ENCODE measurements at regions not wholly inside any gene's neighbourhood (a gene's known extent, or its start where the extent isn't known, plus 50 kb on each side); places are given as distances from the start of the nearest gene placed in this dataset.

GRCh38 chr16:55240888-55241287, 83.1 kb upstream of the IRX6 start:
- TF ChIP-seq, protein P1, sequence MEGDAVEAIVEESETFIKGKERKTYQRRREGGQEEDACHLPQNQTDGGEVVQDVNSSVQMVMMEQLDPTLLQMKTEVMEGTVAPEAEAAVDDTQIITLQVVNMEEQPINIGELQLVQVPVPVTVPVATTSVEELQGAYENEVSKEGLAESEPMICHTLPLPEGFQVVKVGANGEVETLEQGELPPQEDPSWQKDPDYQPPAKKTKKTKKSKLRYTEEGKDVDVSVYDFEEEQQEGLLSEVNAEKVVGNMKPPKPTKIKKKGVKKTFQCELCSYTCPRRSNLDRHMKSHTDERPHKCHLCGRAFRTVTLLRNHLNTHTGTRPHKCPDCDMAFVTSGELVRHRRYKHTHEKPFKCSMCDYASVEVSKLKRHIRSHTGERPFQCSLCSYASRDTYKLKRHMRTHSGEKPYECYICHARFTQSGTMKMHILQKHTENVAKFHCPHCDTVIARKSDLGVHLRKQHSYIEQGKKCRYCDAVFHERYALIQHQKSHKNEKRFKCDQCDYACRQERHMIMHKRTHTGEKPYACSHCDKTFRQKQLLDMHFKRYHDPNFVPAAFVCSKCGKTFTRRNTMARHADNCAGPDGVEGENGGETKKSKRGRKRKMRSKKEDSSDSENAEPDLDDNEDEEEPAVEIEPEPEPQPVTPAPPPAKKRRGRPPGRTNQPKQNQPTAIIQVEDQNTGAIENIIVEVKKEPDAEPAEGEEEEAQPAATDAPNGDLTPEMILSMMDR (IDR thresholded peaks at IDR 0.05) = no peak
- TF ChIP-seq POLR2A (IDR thresholded peaks at IDR 0.05) = no peak
- H3K4me1 ChIP-seq = no peaks in the 10 kb centered on the region
- H3K27me3 ChIP-seq = no peaks in the 10 kb centered on the region
- no peaks in the 10 kb centered on the region for H3K9me3 ChIP-seq
- H3K27ac ChIP-seq = no peak overlapping the region
- no peaks in the 10 kb centered on the region for H3K36me3 ChIP-seq
- intact Hi-C loops (cut with DNase I) = no loop called here
- H3K4me3 ChIP-seq = no peak overlapping the region
- 54% methylated on average over 7 of the region's 7 CpGs for WGBS (ENCODE audit: insufficient coverage, low coverage, low lambda C conversion rate, missing lambda C conversion rate)
- DNase-seq (no peak), ATAC-seq (no peak)

DNA sequence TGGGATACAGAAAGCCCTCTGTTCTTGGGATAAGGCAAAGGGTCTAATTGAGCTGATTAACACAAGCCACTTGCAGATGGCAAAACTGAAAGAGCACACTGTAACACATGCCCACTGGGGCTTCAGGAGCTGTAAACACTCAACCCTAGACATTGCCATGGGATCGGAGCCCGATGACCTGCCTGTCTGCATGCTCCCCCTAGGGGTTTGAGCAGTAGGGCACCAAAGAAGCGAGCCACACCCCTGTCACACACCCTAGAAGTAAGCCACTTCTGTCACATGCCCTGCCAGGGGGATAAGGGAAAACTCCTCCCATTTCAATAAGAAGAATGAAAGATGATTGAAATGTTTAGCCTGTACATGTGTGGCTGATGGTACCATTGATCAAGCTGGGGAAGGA, 81.3 kb upstream of the IRX6 start:
- TF ChIP-seq, protein P1 (IDR thresholded peaks at IDR 0.05) = no peak
- no peak for TF ChIP-seq POLR2A (IDR thresholded peaks at IDR 0.05)
- no peaks in the 10 kb centered on the region for H3K4me1 ChIP-seq
- intact Hi-C loops (cut with DNase I) = no loop called here

DNA sequence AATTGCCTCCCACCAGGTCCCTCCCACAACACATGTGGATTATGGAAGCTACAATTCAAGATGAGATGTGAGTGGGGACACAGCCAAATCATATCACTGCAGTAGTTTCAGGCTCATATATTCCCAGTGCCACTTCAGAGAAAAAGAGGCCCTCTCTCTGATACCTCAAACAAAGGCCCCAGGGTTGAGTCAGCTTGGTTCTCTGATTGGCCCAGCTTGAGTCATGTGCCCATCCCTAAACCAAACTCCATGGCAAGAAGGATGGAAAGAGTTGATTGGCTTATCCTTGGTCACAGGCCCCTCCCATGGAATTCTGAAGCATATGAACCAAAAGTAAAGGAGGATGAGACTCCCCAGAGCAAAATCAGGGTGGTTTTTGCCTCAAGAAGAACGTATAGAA, 75.9 kb upstream of the IRX6 start:
- no peak for TF ChIP-seq POLR2A (IDR thresholded peaks at IDR 0.05)
- TF ChIP-seq, protein P1 (IDR thresholded peaks at IDR 0.05) = no peak
- Histone ChIP-seq H3K9me3 (no peaks in the 10 kb centered on the region), H3K36me3 (no peaks in the 10 kb centered on the region), H3K4me1 (no peaks in the 10 kb centered on the region), H3K4me3 (no peak overlapping the region), H3K27me3 (no peaks in the 10 kb centered on the region), H3K27ac (no peak overlapping the region)
- ATAC-seq (no peak), DNase-seq (no peak)
- 17% methylated on average over 1 of the region's 1 CpG for WGBS (ENCODE audit: insufficient coverage, low coverage, low lambda C conversion rate, missing lambda C conversion rate)
- intact Hi-C loops (cut with DNase I) = no loop called here

More for the DNA sequence above, 81.3 kb upstream of the IRX6 start:
- Histone ChIP-seq H3K36me3 (no peaks in the 10 kb centered on the region), H3K9me3 (no peaks in the 10 kb centered on the region), H3K4me3 (no peak overlapping the region), H3K27me3 (no peaks in the 10 kb centered on the region), H3K27ac (no peak overlapping the region)
- no peak for ATAC-seq
- 50% methylated on average over 1 of the region's 3 CpGs for WGBS (ENCODE audit: insufficient coverage, low coverage, low lambda C conversion rate, missing lambda C conversion rate)
- DNase-seq = no peak

DNA sequence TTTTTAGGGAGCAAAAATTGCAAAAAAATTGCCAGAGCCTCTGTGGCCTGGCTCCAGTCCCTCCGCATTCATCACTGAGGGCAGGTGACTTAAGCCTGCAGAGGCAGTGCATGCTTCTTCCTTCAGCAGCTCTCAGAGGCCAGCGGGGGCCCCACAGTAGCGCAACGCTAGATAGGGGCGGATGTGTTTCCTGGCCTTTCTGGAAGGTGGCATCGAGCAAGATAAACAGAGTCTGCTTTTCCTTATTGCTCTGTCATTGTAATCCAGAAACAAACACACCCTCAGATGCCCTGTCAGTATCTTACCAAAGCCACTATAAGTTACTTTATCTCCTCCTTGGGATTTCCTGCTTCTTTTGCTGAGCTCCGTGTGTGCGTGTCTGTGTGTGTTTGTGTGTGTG, 75.5 kb upstream of the IRX6 start:
- DNase-seq (no peak), ATAC-seq (peak; percentile 13 to 59 (median 32))
- Histone ChIP-seq H3K4me3 (no peak overlapping the region), H3K4me1 (no peaks in the 10 kb centered on the region), H3K9me3 (no peaks in the 10 kb centered on the region), H3K27me3 (no peaks in the 10 kb centered on the region), H3K27ac (no peak overlapping the region), H3K36me3 (no peaks in the 10 kb centered on the region)
- TF ChIP-seq, protein P1 (IDR thresholded peaks at IDR 0.05) = no peak
- TF ChIP-seq POLR2A (IDR thresholded peaks at IDR 0.05) = no peak
- WGBS (ENCODE audit: insufficient coverage, low coverage, low lambda C conversion rate, missing lambda C conversion rate) = 29% methylated on average over 5 of the region's 8 CpGs
- intact Hi-C loops (cut with DNase I) = no loop called here

DNA sequence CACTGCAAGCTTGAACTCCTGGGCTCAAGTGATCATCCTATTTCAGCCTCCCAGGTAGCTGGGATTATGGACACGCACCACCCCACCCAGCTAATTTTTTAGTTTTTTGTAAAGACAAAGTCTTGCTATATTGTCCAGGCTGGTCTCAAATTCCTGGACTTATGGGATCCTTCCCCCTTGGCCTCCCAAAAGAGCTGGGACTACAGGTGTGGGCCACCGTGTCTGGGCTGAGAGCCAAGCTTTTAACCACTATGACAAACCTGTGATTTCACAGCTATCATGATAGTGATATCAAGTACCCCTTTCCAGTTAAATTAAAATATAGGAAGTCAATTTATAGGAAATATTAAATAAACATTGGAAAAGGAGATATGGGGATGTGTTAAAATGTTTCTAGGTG, 74.6 kb upstream of the IRX6 start:
- Histone ChIP-seq H3K36me3 (no peaks in the 10 kb centered on the region), H3K27me3 (no peaks in the 10 kb centered on the region), H3K4me1 (no peaks in the 10 kb centered on the region), H3K4me3 (no peak overlapping the region), H3K27ac (no peak overlapping the region), H3K9me3 (no peaks in the 10 kb centered on the region)
- intact Hi-C loops (cut with DNase I) = no loop called here
- no peak for DNase-seq
- no peak for ATAC-seq
- TF ChIP-seq, protein P1 (IDR thresholded peaks at IDR 0.05) = no peak
- no peak for TF ChIP-seq POLR2A (IDR thresholded peaks at IDR 0.05)
- WGBS (ENCODE audit: insufficient coverage, low coverage, low lambda C conversion rate, missing lambda C conversion rate) = 73% methylated on average over 2 of the region's 2 CpGs
